ENCODE measurements at regions not wholly inside any gene's neighbourhood (a gene's known extent, or its start where the extent isn't known, plus 50 kb on each side); places are given as distances from the start of the nearest gene placed in this dataset.

DNA sequence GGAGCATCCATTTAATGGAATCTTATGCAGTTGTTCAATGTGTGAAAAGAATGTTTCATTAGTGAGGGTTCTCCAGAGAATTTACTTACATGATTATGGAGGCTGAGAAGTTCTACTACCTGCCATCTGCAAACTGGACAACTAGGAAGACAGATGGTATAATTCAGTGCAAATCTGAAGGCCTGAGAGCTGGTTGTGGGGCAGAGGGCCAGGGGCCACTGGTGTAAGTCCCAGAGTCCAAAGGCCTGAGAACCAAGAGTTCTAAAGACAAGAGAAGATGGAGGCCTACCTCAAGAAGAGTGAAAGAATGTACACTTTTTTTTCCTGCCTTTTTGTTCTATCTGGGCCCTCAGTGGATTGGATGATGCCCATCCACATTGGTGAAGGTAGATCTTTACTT lies 114.8 kb downstream of the DDX1 start:
- H3K27me3 Mint-ChIP-seq (ENCODE audit: insufficient read depth) = peaks cover 23% of the 10 kb centered on the region

DNA sequence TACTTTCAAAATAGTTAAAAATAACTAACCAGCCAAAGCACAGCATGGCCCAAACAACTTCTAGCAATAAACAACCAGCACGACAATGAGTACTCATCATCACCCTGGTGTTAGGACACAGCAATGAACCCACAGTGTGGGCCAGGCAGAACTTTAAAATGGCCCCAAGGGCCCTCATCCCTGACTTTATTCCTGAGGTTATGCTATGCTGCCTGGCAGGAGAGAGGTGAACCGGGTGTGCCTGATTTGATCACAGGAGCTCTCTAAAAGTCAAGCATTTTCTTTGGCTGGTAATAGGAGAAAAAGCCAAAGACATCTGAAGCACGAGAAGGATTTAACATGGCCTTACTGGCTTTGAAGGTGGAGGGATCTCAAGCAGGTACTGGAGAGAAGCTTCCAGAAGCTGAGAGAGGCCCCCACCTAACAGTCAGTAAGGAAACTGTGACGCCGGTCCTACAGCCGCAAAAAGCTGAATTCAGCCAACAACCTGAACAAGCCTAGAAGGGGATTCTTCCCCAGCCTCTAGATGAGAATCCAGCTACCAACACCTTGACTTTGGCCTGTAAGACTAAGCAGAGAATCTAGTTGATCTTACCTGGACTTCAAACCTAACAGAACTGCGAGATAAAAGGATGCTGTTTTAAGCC lies 115.4 kb downstream of the DDX1 start:
- no peaks in the 10 kb centered on the region for H3K36me3 Mint-ChIP-seq (ENCODE audit: low read depth)
- H3K4me1 Mint-ChIP-seq (ENCODE audit: low read depth) = 0 out of 2 replicates have a peak, but pooled peaks cover 5% of the 10 kb centered on the region
- no peaks in the 10 kb centered on the region for H3K9me3 Mint-ChIP-seq
- peaks cover 23% of the 10 kb centered on the region for H3K27me3 Mint-ChIP-seq (ENCODE audit: insufficient read depth)
- H3K27ac Mint-ChIP-seq = no peak overlapping the region
- no peak for DNase-seq
- no peak overlapping the region for H3K4me3 Mint-ChIP-seq
- TF ChIP-seq, protein P1, sequence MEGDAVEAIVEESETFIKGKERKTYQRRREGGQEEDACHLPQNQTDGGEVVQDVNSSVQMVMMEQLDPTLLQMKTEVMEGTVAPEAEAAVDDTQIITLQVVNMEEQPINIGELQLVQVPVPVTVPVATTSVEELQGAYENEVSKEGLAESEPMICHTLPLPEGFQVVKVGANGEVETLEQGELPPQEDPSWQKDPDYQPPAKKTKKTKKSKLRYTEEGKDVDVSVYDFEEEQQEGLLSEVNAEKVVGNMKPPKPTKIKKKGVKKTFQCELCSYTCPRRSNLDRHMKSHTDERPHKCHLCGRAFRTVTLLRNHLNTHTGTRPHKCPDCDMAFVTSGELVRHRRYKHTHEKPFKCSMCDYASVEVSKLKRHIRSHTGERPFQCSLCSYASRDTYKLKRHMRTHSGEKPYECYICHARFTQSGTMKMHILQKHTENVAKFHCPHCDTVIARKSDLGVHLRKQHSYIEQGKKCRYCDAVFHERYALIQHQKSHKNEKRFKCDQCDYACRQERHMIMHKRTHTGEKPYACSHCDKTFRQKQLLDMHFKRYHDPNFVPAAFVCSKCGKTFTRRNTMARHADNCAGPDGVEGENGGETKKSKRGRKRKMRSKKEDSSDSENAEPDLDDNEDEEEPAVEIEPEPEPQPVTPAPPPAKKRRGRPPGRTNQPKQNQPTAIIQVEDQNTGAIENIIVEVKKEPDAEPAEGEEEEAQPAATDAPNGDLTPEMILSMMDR (IDR thresholded peaks at IDR 0.05) = no peak

More for the DNA sequence above, 114.8 kb downstream of the DDX1 start:
- Mint-ChIP-seq H3K36me3 (ENCODE audit: low read depth) (no peaks in the 10 kb centered on the region), H3K9me3 (no peaks in the 10 kb centered on the region), H3K4me1 (ENCODE audit: low read depth) (0 out of 2 replicates have a peak, but pooled peaks cover 5% of the 10 kb centered on the region), H3K27ac (no peak overlapping the region), H3K4me3 (no peak overlapping the region)
- no peak for DNase-seq
- TF ChIP-seq, protein P1 (IDR thresholded peaks at IDR 0.05) = no peak

DNA sequence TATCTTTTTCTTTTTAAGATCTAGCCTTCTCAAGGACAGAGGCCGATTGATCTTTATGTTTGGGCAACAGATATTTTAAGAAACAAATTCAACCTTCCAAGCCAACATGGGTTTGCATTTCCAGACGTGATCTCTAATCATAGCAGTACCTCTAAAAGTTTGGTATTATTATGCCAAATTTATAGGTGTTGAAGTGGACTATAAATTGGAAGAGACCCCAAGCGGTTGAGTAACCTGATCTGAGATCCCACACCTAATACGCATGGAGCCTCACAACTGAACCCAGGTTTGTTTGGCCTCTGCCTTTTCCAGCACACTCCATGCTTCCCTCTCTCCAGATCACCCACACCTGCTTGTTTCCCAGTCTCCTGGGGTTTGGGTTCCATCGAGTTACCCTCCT lies 116.5 kb downstream of the DDX1 start:
- DNase-seq = no peak
- Mint-ChIP-seq H3K27me3 (ENCODE audit: insufficient read depth) (peaks cover 24% of the 10 kb centered on the region), H3K4me1 (ENCODE audit: low read depth) (0 out of 2 replicates have a peak, but pooled peaks cover 5% of the 10 kb centered on the region), H3K27ac (no peak overlapping the region), H3K36me3 (ENCODE audit: low read depth) (no peaks in the 10 kb centered on the region), H3K4me3 (no peak overlapping the region), H3K9me3 (no peaks in the 10 kb centered on the region)
- TF ChIP-seq, protein P1 (IDR thresholded peaks at IDR 0.05) = no peak

DNA sequence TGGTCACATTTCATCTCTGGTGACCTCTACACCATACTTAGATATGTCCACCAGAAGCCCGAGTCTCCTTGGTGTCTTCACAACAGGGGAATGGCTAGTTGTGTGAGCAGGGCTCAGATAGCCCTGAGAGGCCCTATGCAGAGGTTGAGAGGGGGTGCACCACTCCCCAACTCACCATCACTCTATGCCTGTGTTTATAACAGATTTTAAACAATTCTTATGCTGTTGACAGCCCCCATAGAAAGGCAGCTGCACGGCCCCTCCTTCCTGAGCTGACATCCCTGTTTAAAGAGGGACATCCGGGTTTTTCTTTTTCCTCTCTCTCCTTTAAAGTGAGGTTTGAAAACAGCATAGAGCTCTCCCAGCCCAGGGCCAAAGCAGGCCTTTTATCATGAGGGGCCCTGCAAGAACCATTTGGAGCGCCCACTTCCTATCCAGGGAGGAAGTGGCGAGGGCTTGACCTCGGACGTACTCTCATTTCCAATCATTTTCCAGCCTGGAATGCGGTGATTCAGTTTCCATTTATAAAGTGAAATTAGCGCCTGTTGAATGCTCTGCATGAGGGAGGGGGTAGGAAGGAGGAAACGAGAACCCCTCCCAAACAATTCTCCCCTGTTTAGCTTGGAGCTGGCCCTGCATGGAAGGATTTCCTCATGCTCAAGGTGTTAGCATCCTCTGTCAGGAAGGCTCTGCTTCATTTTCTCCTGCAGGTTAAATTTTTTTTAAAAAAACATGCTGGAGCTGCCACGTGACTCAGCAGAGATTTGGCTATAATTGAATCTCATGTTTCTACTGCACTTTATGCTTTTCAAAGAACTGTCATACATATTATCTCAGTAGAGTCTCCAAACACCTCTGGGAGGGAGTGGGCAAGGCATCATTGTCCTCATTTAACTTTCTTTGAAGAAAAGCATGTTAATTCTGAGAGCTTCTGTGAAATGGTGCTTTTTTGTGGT lies 117.5 kb downstream of the DDX1 start:
- DNase-seq = no peak
- Mint-ChIP-seq H3K4me3 (no peak overlapping the region; the same call in 1 of the 2 replicates), H3K27ac (no peak overlapping the region), H3K36me3 (ENCODE audit: low read depth) (no peaks in the 10 kb centered on the region), H3K4me1 (ENCODE audit: low read depth) (0 out of 2 replicates have a peak, but pooled peaks cover 5% of the 10 kb centered on the region), H3K9me3 (no peaks in the 10 kb centered on the region), H3K27me3 (ENCODE audit: insufficient read depth) (peaks cover 24% of the 10 kb centered on the region)
- TF ChIP-seq, protein P1 (IDR thresholded peaks at IDR 0.05) = no peak

DNA sequence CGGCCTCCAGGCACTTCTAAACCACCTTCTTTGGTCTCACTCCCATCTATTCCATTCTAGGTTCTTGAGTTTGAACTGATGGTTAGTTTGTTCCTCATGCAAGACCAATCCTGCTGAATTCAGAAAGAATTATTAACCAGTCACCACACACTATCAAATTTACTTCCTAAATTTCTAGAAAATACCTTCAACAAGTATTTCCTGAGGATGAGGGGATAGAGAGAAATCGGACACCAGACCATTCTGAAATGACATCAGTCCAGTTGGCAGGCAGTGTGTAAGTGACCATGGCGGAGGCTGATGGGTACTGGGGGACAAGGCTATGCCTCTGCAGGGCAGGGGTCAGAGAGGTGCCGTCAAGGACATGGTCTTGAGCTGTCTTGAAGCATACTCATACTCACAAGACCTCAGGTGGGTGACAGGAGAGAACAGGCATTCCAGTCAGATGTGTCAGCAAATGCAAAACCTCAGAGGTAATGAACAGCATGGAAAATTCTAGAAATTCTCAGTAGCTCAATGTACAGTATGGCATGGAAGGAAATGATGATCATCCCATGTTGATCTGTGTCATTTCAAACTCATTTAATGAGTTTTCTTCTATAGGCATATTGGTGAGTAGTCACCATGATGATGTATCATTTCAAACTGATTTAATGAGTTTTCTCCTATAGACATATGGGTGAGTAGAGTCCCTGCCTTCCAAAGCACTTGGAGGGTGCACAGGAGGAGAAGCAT lies 119.6 kb downstream of the DDX1 start:
- Mint-ChIP-seq H3K36me3 (ENCODE audit: low read depth) (no peaks in the 10 kb centered on the region), H3K9me3 (no peaks in the 10 kb centered on the region), H3K27me3 (ENCODE audit: insufficient read depth) (peaks cover 12% of the 10 kb centered on the region), H3K27ac (no peak overlapping the region), H3K4me1 (ENCODE audit: low read depth) (0 out of 2 replicates have a peak, but pooled peaks cover 5% of the 10 kb centered on the region), H3K4me3 (no peak overlapping the region)
- DNase-seq = no peak
- TF ChIP-seq, protein P1 (IDR thresholded peaks at IDR 0.05) = no peak
